UCSD-AML1 (cell line): ENCODE measurements at regions not wholly inside any gene's neighbourhood (a gene's known extent, or its start where the extent isn't known, plus 50 kb on each side); places are given as distances from the start of the nearest gene placed in this dataset.

Experiments used
- DNase-seq: peaks from one replicate; lab custom pipeline; 2025; ENCODE audit not compliant: unreplicated experiment; lab: John Stamatoyannopoulos, UW

GRCh38 chr13:40434516-40435397, 231.7 kb downstream of the FOXO1 start:
- no peak for DNase-seq

GRCh38 chr13:40438022-40438680, 228.3 kb downstream of the FOXO1 start:
- DNase-seq, result no peak

GRCh38 chr13:40438999-40439797, 227.2 kb downstream of the FOXO1 start:
- no peak for DNase-seq

GRCh38 chr13:40439928-40440327, 226.5 kb downstream of the FOXO1 start:
- no peak for DNase-seq

GRCh38 chr13:40440990-40441820, 225.2 kb downstream of the FOXO1 start:
- no peak for DNase-seq

- no peak for DNase-seq
These were observed 224.2 kb downstream of the FOXO1 start for GRCh38 chr13:40442231-40442630.

- no peak for DNase-seq
These were observed 223.6 kb downstream of the FOXO1 start for GRCh38 chr13:40442826-40443225.

GRCh38 chr13:40444241-40444640, 222.2 kb downstream of the FOXO1 start:
- DNase-seq, result no peak

- peak; percentile 44 for DNase-seq
These were observed 220.9 kb downstream of the FOXO1 start for GRCh38 chr13:40445557-40445990.

GRCh38 chr13:40446365-40446764, 220.1 kb downstream of the FOXO1 start:
- DNase-seq, result no peak

GRCh38 chr13:40447857-40448256, 218.6 kb downstream of the FOXO1 start:
- DNase-seq, result no peak

- no peak for DNase-seq
These were observed 214.3 kb downstream of the FOXO1 start for GRCh38 chr13:40452038-40452666.

GRCh38 chr13:40452741-40453334, 213.6 kb downstream of the FOXO1 start:
- DNase-seq, result no peak

GRCh38 chr13:40453351-40454021, 213.0 kb downstream of the FOXO1 start:
- DNase-seq, result no peak

- no peak for DNase-seq
These were observed 210.0 kb downstream of the FOXO1 start for GRCh38 chr13:40456397-40456953.

GRCh38 chr13:40456979-40457553, 209.4 kb downstream of the FOXO1 start:
- DNase-seq, result no peak

- DNase-seq, result no peak
These were observed 208.3 kb downstream of the FOXO1 start for GRCh38 chr13:40457929-40458719.

GRCh38 chr13:40458720-40458990, 207.8 kb downstream of the FOXO1 start:
- no peak for DNase-seq
